ENCODE measurements at regions not wholly inside any gene's neighbourhood (a gene's known extent, or its start where the extent isn't known, plus 50 kb on each side); places are given as distances from the start of the nearest gene placed in this dataset.
"Not testable (repeated sequence)": the region's sequence is repeated elsewhere in the genome, so short reads cannot be mapped to it uniquely, and the experiment has no call there.

DNA sequence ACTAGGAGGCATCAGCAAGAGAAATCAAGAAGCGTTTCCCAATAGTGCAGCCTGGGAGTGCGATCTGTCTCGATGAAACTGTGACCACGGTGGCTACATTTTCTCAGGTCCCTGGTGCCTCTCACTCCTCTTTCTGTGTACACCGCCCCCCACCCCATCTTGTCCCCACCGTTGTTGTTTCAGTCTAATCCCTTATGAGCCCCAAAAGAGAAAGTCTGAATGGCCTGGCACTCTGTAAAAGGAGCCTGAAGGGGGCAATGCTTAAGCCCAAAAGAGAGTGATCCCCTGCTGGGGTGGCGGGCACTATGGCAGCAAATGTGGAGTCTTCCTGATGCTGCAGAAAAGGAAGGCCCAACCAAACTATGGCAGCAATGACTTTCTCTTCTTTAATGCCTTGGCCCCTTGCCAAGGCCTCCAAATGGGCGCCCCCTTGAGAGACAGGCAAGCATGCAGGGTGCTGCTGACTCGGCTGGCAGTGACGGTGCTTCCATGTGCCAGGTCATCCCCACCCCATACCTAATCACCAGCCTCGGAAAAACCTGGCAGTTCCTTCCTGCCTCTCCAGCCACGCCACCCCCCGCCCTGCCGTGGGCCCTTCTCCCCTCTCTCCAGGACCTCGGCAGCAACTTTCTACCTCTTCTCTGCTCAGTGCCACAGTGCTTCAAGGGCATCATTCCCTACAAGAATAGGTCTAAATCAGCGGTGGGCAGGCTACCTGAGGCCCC lies 123.0 kb downstream of the CYP26B1 start:
- H2AFZ ChIP-seq (ENCODE audit: low read depth, low read length, severe bottlenecking) = no peak overlapping the region
- no peak overlapping the region for H3K4me2 ChIP-seq (ENCODE audit: low read depth, low read length, poor library complexity, severe bottlenecking)
- no peaks in the 10 kb centered on the region for H3K79me2 ChIP-seq (ENCODE audit: insufficient read depth, low read length)
- no peak overlapping the region for H3K27ac ChIP-seq (ENCODE audit: low read depth, low read length)
- H3K9me3 ChIP-seq (ENCODE audit: insufficient read depth, low read length) = no peaks in the 10 kb centered on the region
- H3K36me3 ChIP-seq (ENCODE audit: low read length) = no peaks in the 10 kb centered on the region
- no peaks in the 10 kb centered on the region for H3F3A ChIP-seq (ENCODE audit: insufficient read depth)
- no peaks in the 10 kb centered on the region for H4K20me1 ChIP-seq (ENCODE audit: low read depth, low read length)
- no peaks in the 10 kb centered on the region for H3K9me2 ChIP-seq (replicated peaks; ENCODE audit: insufficient read depth, low read length)
- TF ChIP-seq CTCF (IDR thresholded peaks at IDR 0.05; ENCODE audit: insufficient read depth, low read length, poor library complexity, severe bottlenecking) = no peak
- TF ChIP-seq EZH2phosphoT487 (conservative IDR thresholded peaks at IDR 0.05; ENCODE audit: low read length) = no peak
- no peak overlapping the region for H3K4me3 ChIP-seq (ENCODE audit: insufficient read depth, low read length, poor library complexity, severe bottlenecking)
- no peak overlapping the region for H3K9ac ChIP-seq (ENCODE audit: low read length)
- H3K27me3 ChIP-seq (ENCODE audit: low read length) = no peaks in the 10 kb centered on the region

DNA sequence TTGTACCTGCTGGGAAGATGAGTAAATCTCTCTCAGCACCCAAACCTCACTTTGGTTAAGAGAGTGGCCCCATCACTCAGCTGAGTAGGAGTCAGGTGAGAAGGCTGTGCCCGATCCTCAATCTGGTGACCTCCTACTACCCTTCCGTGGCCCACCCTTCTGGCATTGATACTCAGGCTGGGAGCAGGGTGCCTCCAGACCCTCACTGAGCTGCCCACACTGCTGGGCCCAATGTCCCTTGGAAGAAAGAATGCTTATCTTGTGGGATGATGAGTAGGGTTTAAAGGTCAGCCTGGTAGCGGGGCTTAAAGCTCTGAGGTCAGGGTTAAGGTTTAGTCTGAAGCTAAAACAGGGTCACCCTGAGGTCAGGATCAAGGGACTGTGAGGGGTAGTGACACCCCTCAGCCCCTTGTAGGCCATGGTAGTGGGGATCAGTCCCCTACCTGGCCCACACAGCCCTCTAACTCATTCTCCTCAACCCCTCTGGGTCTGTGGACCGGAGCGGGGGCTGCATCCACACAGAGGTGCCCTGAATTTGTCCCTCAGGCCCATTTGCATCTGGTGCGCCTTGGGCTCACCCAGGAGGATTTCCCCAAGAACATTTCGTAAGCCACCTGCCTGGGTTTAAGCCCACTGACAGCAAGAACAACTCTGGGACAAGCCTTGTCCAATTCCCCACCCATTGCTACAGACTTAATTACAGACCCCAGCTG lies 123.8 kb downstream of the CYP26B1 start:
- Histone ChIP-seq H3K79me2 (ENCODE audit: insufficient read depth, low read length) (no peaks in the 10 kb centered on the region), H3K9ac (ENCODE audit: low read length) (no peak overlapping the region), H4K20me1 (ENCODE audit: low read depth, low read length) (no peaks in the 10 kb centered on the region), H3K36me3 (ENCODE audit: low read length) (no peaks in the 10 kb centered on the region), H3K4me2 (ENCODE audit: low read depth, low read length, poor library complexity, severe bottlenecking) (no peak overlapping the region), H3F3A (ENCODE audit: insufficient read depth) (no peaks in the 10 kb centered on the region), H3K27ac (ENCODE audit: low read depth, low read length) (no peak overlapping the region), H3K9me3 (ENCODE audit: insufficient read depth, low read length) (no peaks in the 10 kb centered on the region), H3K4me3 (ENCODE audit: insufficient read depth, low read length, poor library complexity, severe bottlenecking) (no peak overlapping the region), H2AFZ (ENCODE audit: low read depth, low read length, severe bottlenecking) (no peak overlapping the region), H3K27me3 (ENCODE audit: low read length) (no peaks in the 10 kb centered on the region), H3K9me2 (replicated peaks; ENCODE audit: insufficient read depth, low read length) (no peaks in the 10 kb centered on the region)
- TF ChIP-seq CTCF (IDR thresholded peaks at IDR 0.05; ENCODE audit: insufficient read depth, low read length, poor library complexity, severe bottlenecking) (no peak), EZH2phosphoT487 (conservative IDR thresholded peaks at IDR 0.05; ENCODE audit: low read length) (no peak)

- H3K4me3 ChIP-seq (ENCODE audit: insufficient read depth, low read length, poor library complexity, severe bottlenecking); H3K36me3 ChIP-seq (ENCODE audit: low read length); H3K9me3 ChIP-seq (ENCODE audit: insufficient read depth, low read length); H3K4me2 ChIP-seq (ENCODE audit: low read depth, low read length, poor library complexity, severe bottlenecking); H3K27me3 ChIP-seq (ENCODE audit: low read length); H3K9me2 ChIP-seq (replicated peaks; ENCODE audit: insufficient read depth, low read length); H3K9ac ChIP-seq (ENCODE audit: low read length); H3F3A ChIP-seq (ENCODE audit: insufficient read depth); H2AFZ ChIP-seq (ENCODE audit: low read depth, low read length, severe bottlenecking); H3K27ac ChIP-seq (ENCODE audit: low read depth, low read length); H4K20me1 ChIP-seq (ENCODE audit: low read depth, low read length); H3K79me2 ChIP-seq (ENCODE audit: insufficient read depth, low read length): not testable (repeated sequence)
Measured at GRCh38 chr2:72021371-72021770, 126.3 kb downstream of the CYP26B1 start.

DNA sequence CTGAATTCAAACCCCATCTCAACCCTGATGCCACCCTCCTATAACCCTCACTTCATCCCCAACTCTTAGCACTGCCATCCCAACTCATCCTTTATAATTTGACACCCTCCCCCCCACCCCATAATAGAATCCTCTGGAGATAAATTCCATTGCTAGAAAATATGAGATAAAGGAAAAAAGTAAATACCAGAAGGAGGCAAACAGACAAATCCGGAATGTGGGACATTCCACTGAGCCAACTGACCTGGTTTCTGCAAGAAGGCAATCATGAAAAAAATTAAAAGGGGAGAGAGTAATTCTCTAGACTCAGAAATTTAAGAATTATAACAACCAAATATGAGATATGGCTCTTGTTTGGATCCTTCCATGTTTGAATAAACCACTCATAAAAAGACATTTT lies 132.4 kb downstream of the CYP26B1 start:
- Histone ChIP-seq H3K27me3 (ENCODE audit: low read length) (no peaks in the 10 kb centered on the region), H3K27ac (ENCODE audit: low read depth, low read length) (no peak overlapping the region), H3K79me2 (ENCODE audit: insufficient read depth, low read length) (no peaks in the 10 kb centered on the region), H2AFZ (ENCODE audit: low read depth, low read length, severe bottlenecking) (no peak overlapping the region), H3K36me3 (ENCODE audit: low read length) (no peaks in the 10 kb centered on the region), H3K9me3 (ENCODE audit: insufficient read depth, low read length) (no peaks in the 10 kb centered on the region), H3K9ac (ENCODE audit: low read length) (no peak overlapping the region), H3K4me3 (ENCODE audit: insufficient read depth, low read length, poor library complexity, severe bottlenecking) (no peak overlapping the region), H3K4me2 (ENCODE audit: low read depth, low read length, poor library complexity, severe bottlenecking) (no peak overlapping the region), H3K9me2 (replicated peaks; ENCODE audit: insufficient read depth, low read length) (no peaks in the 10 kb centered on the region), H3F3A (ENCODE audit: insufficient read depth) (no peaks in the 10 kb centered on the region), H4K20me1 (ENCODE audit: low read depth, low read length) (no peaks in the 10 kb centered on the region)
- TF ChIP-seq CTCF (IDR thresholded peaks at IDR 0.05; ENCODE audit: insufficient read depth, low read length, poor library complexity, severe bottlenecking) (no peak), EZH2phosphoT487 (conservative IDR thresholded peaks at IDR 0.05; ENCODE audit: low read length) (no peak)
